Panc1 (cell line): ENCODE measurements at regions not wholly inside any gene's neighbourhood (a gene's known extent, or its start where the extent isn't known, plus 50 kb on each side); places are given as distances from the start of the nearest gene placed in this dataset.

ENCODE experiments used
- ATAC-seq: fragments of 200-7000 bp; cut with Tn5 transposase; 2 replicates; pipeline ENCODE4 v1.9.1; 2020; ENCODE audit warnings: mild to moderate bottlenecking, moderate library complexity
- BruUV-seq: library from RNA; stranded (reverse); fragments of 400-500 nt; replicated peaks from 2 replicates; lab custom pipeline; 2021; lab: Mats Ljungman, UMichigan
- CTCF ChIA-PET: fragments of 300-600 bp; sonication (Branson Sonifier 250); formaldehyde crosslinking; loops from one replicate; lab custom pipeline; 2022; ENCODE audit warnings: antibody characterized with exemption; lab: Charles Lee
- POLR2A ChIA-PET: fragments of 300-600 bp; sonication (Branson Sonifier 250); formaldehyde crosslinking; loops from one replicate; lab custom pipeline; 2022; ENCODE audit warnings: antibody characterized with exemption; lab: Charles Lee
- DNase-seq: peaks from one replicate; pipeline ENCODE4 v3.0.0-alpha.2; 2010; ENCODE audit warnings: low read depth, low spot score
- H3K27ac ChIP-seq: 2 replicates; pipeline ENCODE4 v1.5.1; 2011; ENCODE audit warnings: mild to moderate bottlenecking, low read length, inconsistent platforms
- H3K27me3 ChIP-seq: fragments of 200-500 bp; sonication (Bioruptor generic); 2 replicates; pipeline ENCODE4 v1.6.0; 2014; ENCODE audit warnings: low read length, inconsistent platforms; ENCODE audit not compliant: control insufficient read depth, insufficient read depth
- H3K36me3 ChIP-seq: fragments of 200-500 bp; sonication (Bioruptor generic); 2 replicates; pipeline ENCODE4 v1.5.1; 2014; ENCODE audit warnings: inconsistent platforms, mild to moderate bottlenecking, low read length, moderate library complexity; ENCODE audit not compliant: control insufficient read depth, insufficient read depth
- H3K4me1 ChIP-seq: 2 replicates; pipeline ENCODE4 v1.5.1; 2011; ENCODE audit warnings: inconsistent platforms, mild to moderate bottlenecking, low read length, moderate library complexity; ENCODE audit not compliant: control insufficient read depth, insufficient read depth
- H3K4me3 ChIP-seq, 2 experiments: 2 replicates each; pipeline ENCODE4 v1.5.1; 2011 to 2012; ENCODE audit warnings: low read depth in 2 of 2, low read length in 2 of 2, mild to moderate bottlenecking in 2 of 2, inconsistent platforms in 1 of 2, moderate library complexity in 1 of 2
- H3K9me3 ChIP-seq: fragments of 200-500 bp; sonication (Bioruptor generic); 2 replicates; pipeline ENCODE4 v1.5.1; 2014; ENCODE audit warnings: low read depth, mild to moderate bottlenecking, inconsistent platforms, low read length, moderate library complexity; ENCODE audit not compliant: control insufficient read depth, insufficient read depth
- CTCF ChIP-seq: fragments of 450-650 bp; IDR thresholded peaks from 2 replicates; pipeline ENCODE4 v1.5.1; 2017; ENCODE audit warnings: mild to moderate bottlenecking
- POLR2AphosphoS5 ChIP-seq: IDR thresholded peaks from 2 replicates; pipeline ENCODE4 v1.6.1; 2012; ENCODE audit warnings: mild to moderate bottlenecking, low read depth, low read length, moderate library complexity
- SIN3A ChIP-seq: IDR thresholded peaks from 2 replicates; pipeline ENCODE4 v1.6.1; 2012; ENCODE audit warnings: low read depth, mild to moderate bottlenecking, low read length, moderate library complexity, borderline replicate concordance; ENCODE audit not compliant: insufficient read depth
- TCF7L2 ChIP-seq: IDR thresholded peaks from 2 replicates; pipeline ENCODE4 v1.6.1; 2011; ENCODE audit warnings: mild to moderate bottlenecking, low read depth, low read length, inconsistent platforms
- in situ Hi-C: cut with HindIII; loops from 2 replicates; pipeline ENCODE4 v1.10.0; 2016; ENCODE audit warnings: low sequenced_read_pairs, low pct_unique_long_range_greater_than_20kb
- intact Hi-C: fragments of 100-400 bp; cut with micrococcal nuclease; formaldehyde crosslinking; loops from one replicate; pipeline ENCODE4 v1.10.0; 2022; ENCODE audit not compliant: unreplicated experiment
- TF ChIP-seq, protein P1 (sequence below), 2 experiments: IDR thresholded peaks; 2 replicates each; pipeline ENCODE4 v1.6.1; 2011 to 2012; ENCODE audit warnings: low read depth in 2 of 2, control low read depth in 1 of 2, low read length in 1 of 2, mild to moderate bottlenecking in 1 of 2, moderate library complexity in 1 of 2; ENCODE audit not compliant: insufficient read depth in 1 of 2

DNA sequence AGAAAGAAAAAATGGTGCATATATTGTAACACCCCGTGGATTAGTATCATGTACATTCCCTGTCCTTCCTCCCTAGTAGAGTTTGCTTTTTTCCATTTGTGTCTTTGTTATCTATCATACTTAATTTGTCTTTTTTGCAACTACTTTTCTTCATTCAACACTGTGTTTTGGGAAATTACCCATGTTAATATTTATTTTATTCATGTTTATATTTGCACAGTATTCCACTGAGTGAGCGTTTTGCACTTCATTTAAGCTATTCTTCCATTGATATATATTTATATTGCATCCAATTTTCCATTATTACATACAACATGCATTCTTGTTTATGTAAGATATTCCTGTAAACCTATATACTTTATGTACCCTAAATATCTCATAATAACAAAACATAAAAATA lies 57.6 kb upstream of the FAM171A1 start:
- in situ Hi-C loops (no loop called here), intact Hi-C loops (loop anchor here (5.0 kb wide), 1 partner anchor 314 kb away; no protein-coding TSS in a partner anchor)
- CTCF ChIA-PET = interaction anchor here (0.6 kb wide), 1 partner anchor 406 kb away, joined by 3 read pairs; no protein-coding TSS in a partner anchor

DNA sequence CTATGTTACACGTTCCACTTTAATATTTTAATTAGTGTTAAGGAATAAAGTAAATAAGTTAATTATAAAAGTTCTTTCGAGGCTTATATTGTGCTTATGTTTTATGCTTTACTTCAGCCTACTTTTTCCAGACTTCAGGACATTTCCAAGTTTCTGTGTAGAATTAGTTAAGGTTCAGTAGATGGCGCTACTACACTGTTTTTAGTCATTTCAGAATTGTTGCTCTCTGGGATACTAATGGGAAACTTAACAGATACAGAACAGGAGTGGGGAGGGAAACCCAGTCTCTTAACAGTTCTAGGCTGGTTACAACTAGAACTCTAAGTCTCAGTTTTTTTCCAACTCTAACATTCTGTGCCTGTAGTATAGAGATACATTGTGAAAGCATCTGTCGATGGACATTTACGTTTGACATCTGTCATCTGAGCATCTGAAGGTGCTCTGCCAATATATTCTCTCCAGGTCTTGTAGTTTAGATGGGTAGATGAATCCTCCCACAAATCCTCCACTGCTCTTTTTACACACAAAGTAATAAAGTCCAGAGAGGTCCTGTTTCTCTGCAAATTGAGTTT lies 56.8 kb upstream of the FAM171A1 start:
- Histone ChIP-seq H3K27ac (no peak overlapping the region), H3K27me3 (no peaks in the 10 kb centered on the region), H3K4me1 (no peaks in the 10 kb centered on the region), H3K36me3 (no peaks in the 10 kb centered on the region), H3K4me3 (no peak overlapping the region), H3K9me3 (no peaks in the 10 kb centered on the region)
- CTCF ChIA-PET = no interaction called here
- in situ Hi-C loops = no loop called here
- peak; percentile 60 for ATAC-seq
- intact Hi-C loops = loop anchor here (5.0 kb wide), 1 partner anchor 314 kb away; no protein-coding TSS in a partner anchor
- BruUV-seq = no TSS peak
- no peak for TF ChIP-seq TCF7L2
- no peak for TF ChIP-seq POLR2AphosphoS5
- TF ChIP-seq SIN3A = no peak
- peak; percentile 54; the same call in 1 of the 2 replicates for TF ChIP-seq CTCF
- POLR2A ChIA-PET = no interaction called here
- no peak for DNase-seq

More for the DNA sequence above, 57.6 kb upstream of the FAM171A1 start:
- Histone ChIP-seq H3K4me3 (no peak overlapping the region), H3K27me3 (no peaks in the 10 kb centered on the region), H3K9me3 (no peaks in the 10 kb centered on the region), H3K27ac (no peak overlapping the region), H3K4me1 (no peaks in the 10 kb centered on the region), H3K36me3 (no peaks in the 10 kb centered on the region)
- BruUV-seq = no TSS peak
- TF ChIP-seq POLR2AphosphoS5 (no peak), TCF7L2 (no peak), SIN3A (no peak), CTCF (no peak)
- TF ChIP-seq, protein P1, sequence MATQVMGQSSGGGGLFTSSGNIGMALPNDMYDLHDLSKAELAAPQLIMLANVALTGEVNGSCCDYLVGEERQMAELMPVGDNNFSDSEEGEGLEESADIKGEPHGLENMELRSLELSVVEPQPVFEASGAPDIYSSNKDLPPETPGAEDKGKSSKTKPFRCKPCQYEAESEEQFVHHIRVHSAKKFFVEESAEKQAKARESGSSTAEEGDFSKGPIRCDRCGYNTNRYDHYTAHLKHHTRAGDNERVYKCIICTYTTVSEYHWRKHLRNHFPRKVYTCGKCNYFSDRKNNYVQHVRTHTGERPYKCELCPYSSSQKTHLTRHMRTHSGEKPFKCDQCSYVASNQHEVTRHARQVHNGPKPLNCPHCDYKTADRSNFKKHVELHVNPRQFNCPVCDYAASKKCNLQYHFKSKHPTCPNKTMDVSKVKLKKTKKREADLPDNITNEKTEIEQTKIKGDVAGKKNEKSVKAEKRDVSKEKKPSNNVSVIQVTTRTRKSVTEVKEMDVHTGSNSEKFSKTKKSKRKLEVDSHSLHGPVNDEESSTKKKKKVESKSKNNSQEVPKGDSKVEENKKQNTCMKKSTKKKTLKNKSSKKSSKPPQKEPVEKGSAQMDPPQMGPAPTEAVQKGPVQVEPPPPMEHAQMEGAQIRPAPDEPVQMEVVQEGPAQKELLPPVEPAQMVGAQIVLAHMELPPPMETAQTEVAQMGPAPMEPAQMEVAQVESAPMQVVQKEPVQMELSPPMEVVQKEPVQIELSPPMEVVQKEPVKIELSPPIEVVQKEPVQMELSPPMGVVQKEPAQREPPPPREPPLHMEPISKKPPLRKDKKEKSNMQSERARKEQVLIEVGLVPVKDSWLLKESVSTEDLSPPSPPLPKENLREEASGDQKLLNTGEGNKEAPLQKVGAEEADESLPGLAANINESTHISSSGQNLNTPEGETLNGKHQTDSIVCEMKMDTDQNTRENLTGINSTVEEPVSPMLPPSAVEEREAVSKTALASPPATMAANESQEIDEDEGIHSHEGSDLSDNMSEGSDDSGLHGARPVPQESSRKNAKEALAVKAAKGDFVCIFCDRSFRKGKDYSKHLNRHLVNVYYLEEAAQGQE (IDR thresholded peaks at IDR 0.05; ENCODE audit: insufficient read depth in 1 of 2, low read depth in 2 of 2, low read length in 1 of 2) = no peak
- ATAC-seq (no peak), DNase-seq (no peak)
- POLR2A ChIA-PET = no interaction called here
